GM21423 (cell line): ENCODE measurements at regions not wholly inside any gene's neighbourhood (a gene's known extent, or its start where the extent isn't known, plus 50 kb on each side); places are given as distances from the start of the nearest gene placed in this dataset.
"Not testable (repeated sequence)": the region's sequence is repeated elsewhere in the genome, so short reads cannot be mapped to it uniquely, and the experiment has no call there.

Experiments used
- ATAC-seq: cut with Tn5 transposase; IDR thresholded peaks from one replicate; pipeline ENCODE4 v1.9.1; 2021; ENCODE audit warnings: mild to moderate bottlenecking, moderate library complexity; ENCODE audit not compliant: unreplicated experiment

DNA sequence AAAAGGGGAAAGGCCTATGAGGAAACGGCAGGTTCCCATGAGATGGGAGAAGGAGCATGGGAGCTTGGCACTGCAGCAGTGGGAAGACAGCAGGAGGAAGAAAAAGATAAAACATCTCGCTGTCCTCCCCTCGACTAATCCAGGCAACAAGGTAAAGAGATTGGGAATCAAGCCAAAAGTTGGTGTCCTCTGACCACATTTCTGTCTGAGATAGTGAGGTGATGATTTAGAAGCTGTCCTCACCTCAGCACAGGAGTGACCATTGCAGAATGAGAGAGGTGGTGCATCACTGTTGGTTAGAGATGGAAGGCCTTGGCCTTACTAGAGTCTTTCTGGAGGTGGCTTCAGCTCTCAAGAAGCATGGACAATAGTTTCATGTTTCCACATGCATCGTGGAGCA, 226.6 kb upstream of the CCDC54 start:
- ATAC-seq = no peak

DNA sequence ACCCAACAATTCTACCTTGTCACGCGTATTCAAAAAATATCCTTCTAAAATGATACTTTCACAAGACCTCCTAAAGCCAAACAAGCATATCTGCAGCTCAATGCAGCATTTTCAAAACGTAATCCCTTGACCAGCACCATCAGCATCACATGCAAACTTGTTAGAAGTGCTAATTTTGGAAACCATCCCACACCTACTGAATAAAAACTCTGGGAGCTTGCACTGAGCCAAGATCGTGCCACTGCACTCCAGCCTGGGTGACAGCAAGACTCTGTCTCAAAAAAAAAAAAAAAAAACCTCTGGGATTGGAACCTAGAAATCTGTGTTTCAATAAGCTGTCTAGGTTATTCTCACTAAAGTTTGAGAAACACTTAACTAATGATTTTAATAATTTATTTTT, 223.3 kb upstream of the CCDC54 start:
- no peak for ATAC-seq

DNA sequence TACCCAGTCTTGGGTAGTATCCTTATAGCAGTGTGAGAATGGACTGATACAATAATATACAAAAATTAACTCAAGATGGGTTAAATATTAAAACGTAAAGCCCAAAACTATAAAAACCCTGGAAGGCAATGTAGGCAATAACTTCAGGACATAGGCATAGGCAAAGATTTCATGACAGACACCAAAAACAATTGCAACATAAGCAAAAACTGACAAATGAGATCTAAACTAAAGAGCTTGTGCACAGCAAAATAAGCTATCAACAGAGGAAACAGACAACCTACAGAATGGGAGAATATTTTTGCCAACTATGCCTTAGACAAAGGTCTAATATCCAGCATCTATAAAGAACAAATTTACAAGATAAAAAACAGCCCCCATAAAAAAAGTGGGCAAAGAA, 204.8 kb upstream of the CCDC54 start:
- ATAC-seq = no peak

DNA sequence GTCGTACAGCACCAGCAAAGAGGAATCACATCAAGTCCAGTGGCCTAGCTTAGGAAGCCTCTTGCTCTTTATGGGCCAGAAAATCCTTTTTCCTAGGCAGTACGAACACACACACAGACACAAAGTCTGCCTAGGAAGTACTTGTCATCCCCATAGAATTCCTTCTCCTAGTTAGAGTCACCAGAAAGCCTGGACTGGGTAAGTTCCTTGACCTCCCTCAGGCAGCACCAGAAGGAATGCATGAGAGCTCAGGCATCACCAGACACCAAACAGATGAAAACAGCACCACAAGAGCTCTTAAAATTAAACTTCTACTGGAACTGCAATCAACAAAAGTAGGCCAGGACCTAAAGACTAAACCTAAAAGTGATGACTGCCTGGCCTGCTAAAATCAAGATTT, 192.9 kb upstream of the CCDC54 start:
- no peak for ATAC-seq

DNA sequence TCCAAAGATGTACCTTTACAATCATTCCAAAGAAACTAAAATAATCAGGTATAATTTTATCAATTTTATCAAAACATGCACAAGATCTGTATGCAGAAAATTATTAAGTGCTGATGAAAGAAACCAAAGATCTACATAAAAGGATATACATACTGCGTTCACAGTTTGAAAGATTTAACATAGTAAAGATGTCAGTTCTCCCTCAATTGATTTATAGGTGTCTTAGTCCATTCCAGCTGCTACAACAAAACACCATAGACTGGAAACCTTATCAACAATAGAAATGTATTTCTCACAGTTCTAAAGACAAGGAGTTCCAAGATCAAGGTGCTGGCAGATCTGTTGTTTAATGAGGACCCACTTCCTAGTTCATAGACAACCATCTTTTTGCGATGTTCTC, 189.0 kb upstream of the CCDC54 start:
- ATAC-seq = no peak

DNA sequence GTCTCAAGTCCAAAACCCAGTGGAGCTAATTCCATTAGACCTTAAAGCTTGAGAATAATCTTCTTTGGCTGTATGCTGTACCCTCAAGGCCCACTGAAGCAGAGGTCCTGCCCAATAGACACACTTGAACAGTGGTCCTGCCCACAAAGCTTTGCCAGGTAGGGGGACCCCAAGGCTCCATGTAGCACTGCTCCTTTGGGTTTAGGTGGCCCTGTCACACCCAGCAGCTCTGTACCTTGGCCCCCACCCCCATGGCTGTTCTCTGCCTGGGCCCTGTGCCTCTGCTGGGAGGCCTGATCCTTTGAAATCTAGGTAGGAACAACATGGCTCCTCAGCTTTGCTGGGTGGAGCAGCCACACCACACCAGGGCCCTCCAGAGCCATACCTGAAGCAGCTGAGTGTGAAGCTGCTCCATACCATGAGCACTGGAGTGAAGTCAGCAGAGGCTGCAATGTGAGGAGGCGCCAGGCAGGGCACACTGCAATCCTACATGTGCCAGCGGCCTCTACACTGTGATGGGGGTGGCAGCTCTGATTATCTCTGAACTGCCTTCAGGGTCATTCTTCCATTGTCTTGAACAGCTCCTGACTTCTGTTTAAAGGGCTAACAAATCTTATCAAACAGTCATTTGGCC, 188.0 kb upstream of the CCDC54 start:
- no peak for ATAC-seq

DNA sequence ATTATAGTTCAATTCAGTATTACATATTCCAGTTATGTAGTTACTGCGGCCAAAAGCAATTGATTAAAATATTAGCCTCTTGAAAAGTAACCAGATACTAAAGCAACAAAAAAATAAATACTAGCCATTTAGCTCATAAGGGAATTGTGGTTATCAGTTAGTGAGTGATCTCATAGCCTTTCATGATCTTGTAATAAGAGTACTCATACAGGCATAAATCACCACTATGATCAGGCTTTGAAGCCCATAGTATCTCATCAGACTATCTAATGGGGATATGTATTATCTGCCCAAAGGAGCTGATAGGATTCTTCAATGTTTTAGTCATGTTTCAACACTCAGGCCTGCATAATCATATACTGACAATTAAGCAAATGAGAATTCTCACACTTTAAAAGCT, 184.1 kb upstream of the CCDC54 start:
- ATAC-seq = no peak

DNA sequence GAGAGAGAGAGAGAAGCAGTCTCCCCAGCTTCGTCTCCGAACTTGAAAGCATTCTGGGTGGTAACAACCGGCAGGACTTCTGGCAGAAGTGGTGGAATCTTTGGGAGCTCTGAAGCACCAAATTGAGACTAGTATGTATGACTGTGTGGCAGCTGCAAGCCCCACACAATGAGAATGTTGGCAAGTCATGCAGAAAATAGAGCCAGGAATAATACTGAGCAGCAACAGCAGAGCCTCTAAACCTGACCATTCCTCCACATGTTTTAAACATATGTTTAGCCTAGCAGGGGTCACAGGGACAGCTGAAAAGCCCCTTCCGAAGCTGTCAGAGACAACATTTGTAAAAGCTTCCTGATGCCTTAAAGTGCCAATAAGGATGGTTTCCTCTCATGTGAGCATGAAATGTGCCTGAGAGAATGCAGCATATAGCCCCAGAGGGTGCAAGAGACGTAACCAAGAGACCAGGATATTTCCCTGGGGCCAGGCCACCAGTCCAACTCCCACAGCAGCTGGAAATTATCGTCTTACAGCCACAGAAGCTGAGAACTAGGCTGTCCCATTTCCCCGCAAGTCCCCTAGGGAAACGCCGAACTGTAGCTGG, 178.6 kb upstream of the CCDC54 start:
- no peak for ATAC-seq

DNA sequence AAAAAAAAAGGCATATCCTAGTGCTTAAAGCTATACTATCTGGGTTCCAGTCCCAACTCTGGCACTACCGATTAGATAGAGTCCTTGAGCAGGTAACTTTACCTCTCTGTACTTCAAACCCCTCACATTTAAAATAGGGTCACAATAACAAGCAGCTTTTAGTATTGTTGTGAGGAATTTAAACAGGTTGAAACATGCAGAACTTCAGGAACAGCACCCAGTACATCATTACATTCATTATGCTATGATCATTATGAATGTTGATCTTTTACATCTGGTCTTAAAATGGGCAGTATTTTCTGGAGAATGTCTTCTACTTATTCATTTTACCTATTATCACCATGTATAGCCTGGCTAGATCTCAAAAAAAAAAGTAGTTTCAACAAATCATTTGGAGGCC, 176.1 kb upstream of the CCDC54 start:
- ATAC-seq = no peak

DNA sequence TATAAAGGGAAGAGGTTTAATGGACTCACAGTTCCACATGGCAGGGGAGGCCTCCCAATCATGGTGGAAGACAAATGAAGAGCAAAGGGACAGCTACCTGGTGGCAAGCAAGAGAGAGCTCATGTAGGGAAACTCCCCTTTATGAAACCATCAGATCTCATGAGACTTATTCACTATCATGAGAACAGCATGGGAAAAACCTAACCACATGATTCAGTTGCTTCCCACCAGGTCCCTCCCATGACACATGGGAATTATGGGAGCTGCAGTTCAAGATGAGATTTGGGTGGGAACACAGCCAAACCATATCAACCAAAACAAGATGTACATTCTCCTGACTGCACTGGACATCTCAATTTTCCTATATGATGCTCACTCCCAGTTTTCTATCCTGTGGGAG, 174.4 kb upstream of the CCDC54 start:
- not testable (repeated sequence) for ATAC-seq

DNA sequence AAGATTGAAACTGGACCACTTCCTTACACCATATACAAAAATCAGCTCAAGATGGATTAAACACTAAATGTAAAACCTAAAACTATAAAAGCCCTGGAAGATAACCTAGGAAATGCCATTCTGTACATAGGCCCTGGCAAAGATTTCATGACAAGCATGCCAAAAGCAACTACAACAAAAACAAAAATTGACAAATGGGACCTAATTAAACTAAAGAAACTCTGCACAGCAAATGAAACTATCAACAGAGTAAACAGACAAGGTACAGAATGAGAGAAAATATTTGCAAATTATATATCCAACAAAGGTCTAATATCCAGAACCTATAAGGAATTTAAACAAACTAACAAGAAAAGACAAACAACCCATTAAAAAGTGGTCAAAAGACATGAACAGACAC, 173.1 kb upstream of the CCDC54 start:
- no peak for ATAC-seq

DNA sequence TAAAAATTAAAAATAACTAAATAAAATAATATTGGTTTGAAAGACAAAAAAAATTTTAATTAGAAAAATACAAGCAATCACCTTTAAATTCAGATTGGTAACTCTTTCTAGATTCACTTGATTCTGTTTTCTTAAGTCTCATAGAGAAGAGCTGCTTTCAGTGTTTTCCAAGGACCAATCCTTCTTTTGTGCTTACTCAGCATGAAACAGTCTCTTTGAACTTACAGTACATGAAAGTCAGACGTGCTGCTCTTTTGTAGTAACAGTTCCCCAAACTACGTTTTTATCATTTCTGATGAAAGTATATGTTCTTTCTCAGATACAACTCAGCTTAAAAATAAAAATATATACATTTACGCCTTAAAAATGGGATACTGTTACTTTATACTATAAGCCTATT, 171.9 kb upstream of the CCDC54 start:
- no peak for ATAC-seq

DNA sequence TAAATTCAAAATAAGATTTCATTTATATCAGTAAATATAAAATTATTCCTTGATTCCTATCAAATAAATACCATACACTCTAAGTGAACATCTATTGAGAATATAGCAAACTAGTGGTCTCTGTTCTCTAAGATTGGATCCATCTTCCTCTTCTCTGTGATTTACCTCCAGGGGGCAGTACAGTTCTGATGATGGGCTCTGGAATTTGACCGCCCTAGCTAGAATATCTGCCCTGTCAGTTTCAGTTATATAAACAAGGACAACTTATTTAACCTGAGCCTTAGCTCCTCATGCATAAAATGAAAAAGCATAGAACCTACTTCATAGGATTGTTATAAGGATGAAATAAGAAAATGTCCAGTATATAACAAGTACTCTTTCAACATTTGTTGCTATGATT, 171.1 kb upstream of the CCDC54 start:
- ATAC-seq = no peak

DNA sequence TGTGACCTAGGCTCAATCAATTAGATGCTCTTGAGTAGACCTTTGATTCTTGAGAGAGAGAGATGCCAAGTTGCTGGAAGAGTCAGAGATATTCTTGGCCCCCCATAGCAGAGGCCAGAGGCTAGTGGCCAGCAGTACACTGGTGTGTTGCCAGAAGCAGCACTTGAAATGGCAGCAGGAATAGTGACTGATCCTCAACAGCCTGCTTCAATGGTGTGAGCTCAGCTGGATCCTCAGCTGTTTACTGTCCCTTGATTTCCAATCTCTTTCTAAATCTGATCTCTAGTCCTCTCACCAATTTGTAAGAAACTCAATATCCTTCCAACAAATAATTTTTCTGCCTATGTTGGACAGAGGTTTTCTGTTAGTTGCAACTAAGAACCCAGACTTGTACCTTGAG, 170.3 kb upstream of the CCDC54 start:
- no peak for ATAC-seq

DNA sequence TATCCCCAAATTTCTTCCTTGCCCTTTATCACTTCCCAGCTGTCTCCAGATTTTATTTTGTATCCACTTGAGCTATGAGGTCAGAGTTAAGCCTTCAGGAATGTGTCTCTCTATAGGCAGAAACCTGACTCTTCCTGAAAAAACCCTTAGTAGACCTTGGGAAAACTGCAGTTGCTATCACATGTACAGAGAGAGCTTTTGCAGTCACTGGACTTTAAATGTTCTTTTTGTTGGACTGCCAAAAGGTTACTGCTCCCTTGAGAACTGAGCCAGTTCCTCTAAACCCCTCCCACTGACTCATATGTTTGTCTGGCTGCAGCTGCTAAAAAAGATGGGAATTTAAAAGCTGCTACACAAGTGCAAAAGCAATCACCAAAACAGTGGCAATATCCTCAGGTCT, 169.1 kb upstream of the CCDC54 start:
- no peak for ATAC-seq

DNA sequence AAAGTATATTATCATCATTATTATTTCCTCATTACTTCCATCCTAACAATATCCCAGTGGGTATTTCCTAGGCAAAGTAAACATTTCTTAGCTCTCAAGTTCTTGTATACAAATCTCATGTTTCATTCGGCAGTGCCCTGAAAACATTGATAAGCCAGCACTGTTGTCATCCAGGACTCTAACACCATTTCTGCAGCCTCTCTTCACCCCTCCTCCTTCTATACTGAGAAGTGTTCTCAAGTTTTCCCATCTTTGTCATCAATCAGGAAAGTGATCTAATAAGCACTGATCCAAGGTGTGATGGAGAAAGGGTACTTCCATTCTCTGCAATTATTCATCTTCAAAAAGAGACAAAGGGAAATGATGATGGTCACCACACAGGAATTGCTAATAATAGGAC, 168.4 kb upstream of the CCDC54 start:
- no peak for ATAC-seq

DNA sequence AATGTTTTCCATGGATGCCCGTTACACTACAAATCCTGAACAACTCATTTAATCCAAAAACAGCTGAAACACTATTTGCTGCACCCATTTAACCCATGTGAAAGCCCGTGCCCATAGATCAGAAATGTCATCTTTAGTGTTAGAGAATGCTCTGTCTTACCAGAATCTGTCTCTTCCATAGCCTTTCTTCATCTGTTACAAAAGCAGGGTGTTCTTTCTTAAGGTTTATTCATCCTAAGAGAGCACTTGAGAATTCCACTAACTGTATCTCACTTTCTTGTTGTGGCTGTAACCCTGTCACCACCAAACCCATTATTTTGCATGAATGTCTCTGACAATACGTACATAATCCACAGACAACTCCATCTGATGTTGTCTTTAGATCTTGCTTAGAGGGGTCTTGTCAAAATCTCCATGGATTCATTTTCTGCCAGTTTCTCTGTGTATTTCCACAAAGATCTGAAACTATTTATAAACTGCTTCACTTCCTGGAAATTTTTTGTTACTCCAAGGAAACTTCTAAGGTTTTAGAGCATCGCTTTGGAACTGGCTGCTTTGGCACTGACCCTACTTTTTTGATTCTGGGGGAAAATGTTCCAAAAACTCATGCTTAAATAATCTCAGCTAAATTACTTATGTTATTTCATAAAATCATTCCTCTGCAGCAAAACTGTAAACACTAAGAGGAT, 167.8 kb upstream of the CCDC54 start:
- no peak for ATAC-seq

DNA sequence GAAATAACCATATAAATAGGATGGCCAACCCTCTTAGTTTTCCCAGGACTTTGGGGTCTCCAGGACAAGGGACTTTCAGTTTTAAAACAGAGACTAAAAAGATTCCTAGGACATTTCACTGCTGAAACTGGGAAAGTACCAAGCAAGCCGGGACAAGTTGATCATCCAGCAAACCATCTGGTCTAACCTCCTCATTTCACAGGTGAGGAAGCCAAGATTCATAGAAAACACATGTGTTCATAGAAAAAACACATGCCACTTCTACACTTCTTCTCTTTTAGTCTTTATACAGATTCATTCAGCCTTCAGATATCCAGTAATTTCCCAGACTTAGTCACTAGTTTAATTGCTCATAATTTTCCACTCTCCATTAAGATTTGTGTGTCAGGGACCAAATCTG, 165.6 kb upstream of the CCDC54 start:
- no peak for ATAC-seq

DNA sequence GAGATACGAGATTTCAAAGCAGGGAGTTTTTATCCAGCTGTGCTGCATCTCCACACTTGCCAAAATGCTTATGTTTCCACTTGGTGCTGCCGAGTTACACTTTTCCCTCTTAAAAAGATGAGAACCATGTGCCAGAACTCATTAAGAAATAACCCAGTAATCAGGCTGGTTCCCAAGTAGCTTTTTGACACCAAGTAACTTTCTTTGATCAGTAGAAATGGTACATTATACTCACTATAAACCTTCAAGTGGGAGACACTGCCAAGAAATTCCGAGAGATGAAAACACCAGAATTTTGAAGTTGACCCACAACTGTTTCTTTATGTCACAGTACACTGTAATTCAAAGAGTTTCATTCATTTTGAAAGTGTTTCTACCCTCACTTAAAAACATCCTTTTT, 164.6 kb upstream of the CCDC54 start:
- ATAC-seq = no peak

DNA sequence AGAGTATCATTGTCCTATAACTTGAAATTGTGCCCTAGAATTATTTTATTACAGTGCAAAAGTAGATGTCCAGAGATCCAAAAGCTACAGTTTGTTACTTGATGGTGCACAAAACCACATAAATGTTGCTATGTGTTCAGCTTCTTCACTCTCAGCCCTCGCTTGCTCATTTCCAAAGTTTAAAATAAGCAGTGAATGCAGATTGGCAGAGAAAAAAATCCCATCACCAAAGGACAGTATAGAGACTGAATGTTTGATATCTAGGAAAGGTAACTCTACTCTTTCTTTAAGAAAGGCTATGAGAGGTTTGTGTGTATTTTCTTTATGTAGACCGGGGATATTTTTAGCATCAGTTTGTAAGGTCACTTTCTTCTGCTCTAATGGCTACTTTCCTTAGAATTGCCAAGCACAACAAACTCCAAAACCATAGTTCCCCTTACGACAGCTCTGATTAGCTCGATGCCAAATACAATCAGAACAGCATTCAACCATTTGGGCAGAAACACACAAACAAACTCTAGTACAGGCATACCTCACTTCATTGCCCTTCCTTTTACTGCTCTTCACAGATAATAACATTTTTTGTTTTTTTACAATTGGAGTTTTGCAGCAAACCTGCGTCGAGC, 164.1 kb upstream of the CCDC54 start:
- ATAC-seq = no peak

DNA sequence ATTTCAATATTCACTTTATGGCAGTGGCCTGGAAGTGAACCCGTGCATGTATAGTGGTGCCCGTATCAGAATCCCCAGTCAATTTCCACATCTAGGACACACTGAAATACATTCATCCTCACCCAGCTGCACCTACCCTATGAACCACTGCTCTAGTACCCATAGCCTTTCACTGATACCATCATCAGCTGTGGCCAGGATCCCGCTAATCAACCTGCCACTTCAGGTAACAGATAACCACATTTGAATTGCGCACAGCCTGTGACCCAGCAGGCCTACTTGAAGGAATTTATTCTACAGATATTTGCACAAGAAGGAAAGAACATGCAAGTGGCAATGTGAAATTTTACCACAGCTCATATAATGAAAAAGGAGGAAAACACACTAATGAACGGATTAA, 161.0 kb upstream of the CCDC54 start:
- ATAC-seq = no peak

DNA sequence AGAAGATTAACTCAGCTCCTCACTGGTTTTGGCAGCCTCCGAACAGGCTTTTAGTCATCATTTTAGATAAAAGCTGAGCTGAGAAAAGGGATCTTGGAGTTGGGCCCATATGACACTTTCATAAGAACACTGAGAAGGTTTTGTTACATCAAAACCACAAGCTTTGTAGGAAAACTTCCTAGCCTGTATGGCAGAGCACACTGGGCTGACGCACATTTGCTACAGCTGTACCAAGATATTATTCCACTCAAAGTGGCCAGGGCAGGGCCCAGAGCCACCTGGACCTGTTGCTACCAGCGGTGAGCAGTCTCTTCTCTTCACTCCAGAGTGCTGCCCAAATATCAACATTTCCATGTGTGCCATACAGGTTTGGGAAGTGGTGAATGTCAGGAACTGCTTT, 160.5 kb upstream of the CCDC54 start:
- ATAC-seq = no peak
